ENCODE measurements at regions not wholly inside any gene's neighbourhood (a gene's known extent, or its start where the extent isn't known, plus 50 kb on each side); places are given as distances from the start of the nearest gene placed in this dataset.

- Histone ChIP-seq H3K9me3 (ENCODE audit: control insufficient read depth, insufficient read depth, low read depth, low read length) (no peaks in the 10 kb centered on the region), H3K4me1 (ENCODE audit: control insufficient read depth, insufficient read depth, low read length) (no peaks in the 10 kb centered on the region), H3K27ac (ENCODE audit: low read depth, low read length) (no peak overlapping the region), H3K4me3 (ENCODE audit: low read depth, low read length) (no peak overlapping the region), H3K9ac (ENCODE audit: low read length) (no peak overlapping the region), H3K27me3 (ENCODE audit: control insufficient read depth, insufficient read depth, low read length) (no peaks in the 10 kb centered on the region), H3K36me3 (ENCODE audit: control insufficient read depth, insufficient read depth, low read length) (no peaks in the 10 kb centered on the region)
Measured at GRCh38 chr12:83634726-83635267, 948.1 kb downstream of the TMTC2 start.

GRCh38 chr12:83630526-83630925, 943.8 kb downstream of the TMTC2 start:
- Histone ChIP-seq H3K27me3 (ENCODE audit: control insufficient read depth, insufficient read depth, low read length) (no peaks in the 10 kb centered on the region), H3K27ac (ENCODE audit: low read depth, low read length) (no peak overlapping the region), H3K4me1 (ENCODE audit: control insufficient read depth, insufficient read depth, low read length) (no peaks in the 10 kb centered on the region), H3K4me3 (ENCODE audit: low read depth, low read length) (no peak overlapping the region), H3K36me3 (ENCODE audit: control insufficient read depth, insufficient read depth, low read length) (no peaks in the 10 kb centered on the region), H3K9ac (ENCODE audit: low read length) (no peak overlapping the region), H3K9me3 (ENCODE audit: control insufficient read depth, insufficient read depth, low read depth, low read length) (no peaks in the 10 kb centered on the region)

GRCh38 chr12:83629931-83630330, 943.2 kb downstream of the TMTC2 start:
- Histone ChIP-seq H3K9me3 (ENCODE audit: control insufficient read depth, insufficient read depth, low read depth, low read length) (no peaks in the 10 kb centered on the region), H3K27me3 (ENCODE audit: control insufficient read depth, insufficient read depth, low read length) (no peaks in the 10 kb centered on the region), H3K4me3 (ENCODE audit: low read depth, low read length) (no peak overlapping the region), H3K27ac (ENCODE audit: low read depth, low read length) (no peak overlapping the region), H3K4me1 (ENCODE audit: control insufficient read depth, insufficient read depth, low read length) (no peaks in the 10 kb centered on the region), H3K9ac (ENCODE audit: low read length) (no peak overlapping the region), H3K36me3 (ENCODE audit: control insufficient read depth, insufficient read depth, low read length) (no peaks in the 10 kb centered on the region)

GRCh38 chr12:83622205-83622604, 935.5 kb downstream of the TMTC2 start:
- no peaks in the 10 kb centered on the region for H3K27me3 ChIP-seq (ENCODE audit: control insufficient read depth, insufficient read depth, low read length)
- no peak overlapping the region for H3K4me3 ChIP-seq (ENCODE audit: low read depth, low read length)
- H3K27ac ChIP-seq (ENCODE audit: low read depth, low read length): no peak overlapping the region
- H3K9ac ChIP-seq (ENCODE audit: low read length): no peak overlapping the region
- no peaks in the 10 kb centered on the region for H3K4me1 ChIP-seq (ENCODE audit: control insufficient read depth, insufficient read depth, low read length)
- H3K36me3 ChIP-seq (ENCODE audit: control insufficient read depth, insufficient read depth, low read length): no peaks in the 10 kb centered on the region
- no peaks in the 10 kb centered on the region for H3K9me3 ChIP-seq (ENCODE audit: control insufficient read depth, insufficient read depth, low read depth, low read length)

GRCh38 chr12:83619973-83620372, 933.3 kb downstream of the TMTC2 start:
- Histone ChIP-seq H3K27ac (ENCODE audit: low read depth, low read length) (no peak overlapping the region), H3K9ac (ENCODE audit: low read length) (no peak overlapping the region), H3K9me3 (ENCODE audit: control insufficient read depth, insufficient read depth, low read depth, low read length) (peaks cover 4% of the 10 kb centered on the region; the same call in 1 of the 2 replicates), H3K4me1 (ENCODE audit: control insufficient read depth, insufficient read depth, low read length) (no peaks in the 10 kb centered on the region), H3K36me3 (ENCODE audit: control insufficient read depth, insufficient read depth, low read length) (no peaks in the 10 kb centered on the region), H3K27me3 (ENCODE audit: control insufficient read depth, insufficient read depth, low read length) (no peaks in the 10 kb centered on the region), H3K4me3 (ENCODE audit: low read depth, low read length) (no peak overlapping the region)

GRCh38 chr12:83615152-83615551, 928.4 kb downstream of the TMTC2 start:
- no peak overlapping the region for H3K27ac ChIP-seq (ENCODE audit: low read depth, low read length)
- H3K4me3 ChIP-seq (ENCODE audit: low read depth, low read length): no peak overlapping the region
- H3K9me3 ChIP-seq (ENCODE audit: control insufficient read depth, insufficient read depth, low read depth, low read length): peaks cover 13% of the 10 kb centered on the region; the same call in 1 of the 2 replicates
- no peak overlapping the region for H3K9ac ChIP-seq (ENCODE audit: low read length)
- H3K27me3 ChIP-seq (ENCODE audit: control insufficient read depth, insufficient read depth, low read length): no peaks in the 10 kb centered on the region
- no peaks in the 10 kb centered on the region for H3K36me3 ChIP-seq (ENCODE audit: control insufficient read depth, insufficient read depth, low read length)
- H3K4me1 ChIP-seq (ENCODE audit: control insufficient read depth, insufficient read depth, low read length): no peaks in the 10 kb centered on the region

GRCh38 chr12:83613586-83614110, 926.9 kb downstream of the TMTC2 start:
- peaks cover 14% of the 10 kb centered on the region; the same call in 1 of the 2 replicates for H3K9me3 ChIP-seq (ENCODE audit: control insufficient read depth, insufficient read depth, low read depth, low read length)
- H3K4me1 ChIP-seq (ENCODE audit: control insufficient read depth, insufficient read depth, low read length): no peaks in the 10 kb centered on the region
- H3K27ac ChIP-seq (ENCODE audit: low read depth, low read length): no peak overlapping the region
- H3K4me3 ChIP-seq (ENCODE audit: low read depth, low read length): no peak overlapping the region
- no peaks in the 10 kb centered on the region for H3K27me3 ChIP-seq (ENCODE audit: control insufficient read depth, insufficient read depth, low read length)
- no peak overlapping the region for H3K9ac ChIP-seq (ENCODE audit: low read length)
- H3K36me3 ChIP-seq (ENCODE audit: control insufficient read depth, insufficient read depth, low read length): no peaks in the 10 kb centered on the region

- Histone ChIP-seq H3K36me3 (ENCODE audit: control insufficient read depth, insufficient read depth, low read length) (no peaks in the 10 kb centered on the region), H3K27ac (ENCODE audit: low read depth, low read length) (no peak overlapping the region), H3K4me1 (ENCODE audit: control insufficient read depth, insufficient read depth, low read length) (no peaks in the 10 kb centered on the region), H3K9ac (ENCODE audit: low read length) (no peak overlapping the region), H3K9me3 (ENCODE audit: control insufficient read depth, insufficient read depth, low read depth, low read length) (peaks cover 8% of the 10 kb centered on the region), H3K27me3 (ENCODE audit: control insufficient read depth, insufficient read depth, low read length) (no peaks in the 10 kb centered on the region), H3K4me3 (ENCODE audit: low read depth, low read length) (no peak overlapping the region)
Measured at GRCh38 chr12:83603106-83603505, 916.4 kb downstream of the TMTC2 start.

GRCh38 chr12:83575326-83575725, 888.6 kb downstream of the TMTC2 start:
- no peak overlapping the region for H3K27ac ChIP-seq (ENCODE audit: low read depth, low read length)
- no peaks in the 10 kb centered on the region for H3K9me3 ChIP-seq (ENCODE audit: control insufficient read depth, insufficient read depth, low read depth, low read length)
- no peak overlapping the region for H3K4me3 ChIP-seq (ENCODE audit: low read depth, low read length)
- no peaks in the 10 kb centered on the region for H3K36me3 ChIP-seq (ENCODE audit: control insufficient read depth, insufficient read depth, low read length)
- H3K4me1 ChIP-seq (ENCODE audit: control insufficient read depth, insufficient read depth, low read length): no peaks in the 10 kb centered on the region
- no peak overlapping the region for H3K9ac ChIP-seq (ENCODE audit: low read length)
- H3K27me3 ChIP-seq (ENCODE audit: control insufficient read depth, insufficient read depth, low read length): no peaks in the 10 kb centered on the region

GRCh38 chr12:83574142-83574541, 887.4 kb downstream of the TMTC2 start:
- H3K27me3 ChIP-seq (ENCODE audit: control insufficient read depth, insufficient read depth, low read length): no peaks in the 10 kb centered on the region
- H3K4me3 ChIP-seq (ENCODE audit: low read depth, low read length): no peak overlapping the region
- H3K36me3 ChIP-seq (ENCODE audit: control insufficient read depth, insufficient read depth, low read length): no peaks in the 10 kb centered on the region
- no peaks in the 10 kb centered on the region for H3K9me3 ChIP-seq (ENCODE audit: control insufficient read depth, insufficient read depth, low read depth, low read length)
- H3K9ac ChIP-seq (ENCODE audit: low read length): no peak overlapping the region
- no peak overlapping the region for H3K27ac ChIP-seq (ENCODE audit: low read depth, low read length)
- H3K4me1 ChIP-seq (ENCODE audit: control insufficient read depth, insufficient read depth, low read length): no peaks in the 10 kb centered on the region

- Histone ChIP-seq H3K4me3 (ENCODE audit: low read depth, low read length) (no peak overlapping the region), H3K4me1 (ENCODE audit: control insufficient read depth, insufficient read depth, low read length) (no peaks in the 10 kb centered on the region), H3K27me3 (ENCODE audit: control insufficient read depth, insufficient read depth, low read length) (no peaks in the 10 kb centered on the region), H3K9me3 (ENCODE audit: control insufficient read depth, insufficient read depth, low read depth, low read length) (no peaks in the 10 kb centered on the region), H3K9ac (ENCODE audit: low read length) (no peak overlapping the region), H3K27ac (ENCODE audit: low read depth, low read length) (no peak overlapping the region), H3K36me3 (ENCODE audit: control insufficient read depth, insufficient read depth, low read length) (no peaks in the 10 kb centered on the region)
Measured at GRCh38 chr12:83573671-83574070, 887.0 kb downstream of the TMTC2 start.
